ENCODE measurements at regions not wholly inside any gene's neighbourhood (a gene's known extent, or its start where the extent isn't known, plus 50 kb on each side); places are given as distances from the start of the nearest gene placed in this dataset.

DNA sequence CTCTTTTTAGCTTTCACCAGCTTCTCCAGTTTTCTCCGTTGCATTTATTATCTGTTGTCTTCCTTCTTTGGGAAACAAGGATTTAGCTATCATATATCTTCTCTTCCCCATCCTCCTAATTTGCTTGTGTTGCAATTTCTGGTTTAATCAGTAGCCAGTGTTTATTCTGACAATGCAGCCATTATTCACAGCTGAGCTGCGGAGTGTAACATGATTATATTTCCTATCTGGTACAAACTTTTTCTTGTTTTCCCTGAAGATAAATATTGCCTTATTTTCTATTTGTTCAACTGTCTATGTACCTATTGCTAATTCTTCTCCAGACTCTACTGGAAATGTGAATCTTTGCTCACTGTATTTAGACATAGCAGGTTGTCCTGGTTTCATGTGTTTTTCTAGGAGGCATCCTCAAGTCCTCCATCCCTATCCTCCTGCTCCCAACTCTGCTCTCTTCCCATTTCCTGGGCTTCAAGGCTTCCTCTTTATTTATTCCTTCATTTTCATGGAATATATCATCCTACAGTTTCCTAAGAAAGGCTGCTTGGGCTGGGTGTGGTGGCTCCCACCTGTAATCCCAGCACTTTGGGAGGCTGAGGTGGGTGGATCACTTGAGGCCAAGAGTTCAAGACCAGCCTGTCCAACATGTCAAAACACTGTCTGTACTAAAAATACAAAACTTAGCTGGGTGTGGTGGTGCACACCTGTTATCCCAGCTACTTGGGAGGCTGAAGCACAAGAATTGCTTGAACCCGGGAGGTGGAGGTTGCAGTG, 72.4 kb upstream of the KDM7A start:
- peaks cover 4% of the 10 kb centered on the region for H4K20me1 ChIP-seq (ENCODE audit: insufficient read depth, low read length)
- TF ChIP-seq, protein P1, sequence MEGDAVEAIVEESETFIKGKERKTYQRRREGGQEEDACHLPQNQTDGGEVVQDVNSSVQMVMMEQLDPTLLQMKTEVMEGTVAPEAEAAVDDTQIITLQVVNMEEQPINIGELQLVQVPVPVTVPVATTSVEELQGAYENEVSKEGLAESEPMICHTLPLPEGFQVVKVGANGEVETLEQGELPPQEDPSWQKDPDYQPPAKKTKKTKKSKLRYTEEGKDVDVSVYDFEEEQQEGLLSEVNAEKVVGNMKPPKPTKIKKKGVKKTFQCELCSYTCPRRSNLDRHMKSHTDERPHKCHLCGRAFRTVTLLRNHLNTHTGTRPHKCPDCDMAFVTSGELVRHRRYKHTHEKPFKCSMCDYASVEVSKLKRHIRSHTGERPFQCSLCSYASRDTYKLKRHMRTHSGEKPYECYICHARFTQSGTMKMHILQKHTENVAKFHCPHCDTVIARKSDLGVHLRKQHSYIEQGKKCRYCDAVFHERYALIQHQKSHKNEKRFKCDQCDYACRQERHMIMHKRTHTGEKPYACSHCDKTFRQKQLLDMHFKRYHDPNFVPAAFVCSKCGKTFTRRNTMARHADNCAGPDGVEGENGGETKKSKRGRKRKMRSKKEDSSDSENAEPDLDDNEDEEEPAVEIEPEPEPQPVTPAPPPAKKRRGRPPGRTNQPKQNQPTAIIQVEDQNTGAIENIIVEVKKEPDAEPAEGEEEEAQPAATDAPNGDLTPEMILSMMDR (IDR thresholded peaks at IDR 0.05; ENCODE audit: insufficient read depth, low read depth, low read length): no peak
- no peak for TF ChIP-seq EZH2 (IDR thresholded peaks at IDR 0.05; ENCODE audit: insufficient read depth, low read length)
- no peak overlapping the region for H2AFZ ChIP-seq (ENCODE audit: low read depth, low read length)
- Mint-ChIP-seq H3K27me3 (ENCODE audit: low read depth, unreplicated experiment) (peaks cover 5% of the 10 kb centered on the region), H3K4me3 (ENCODE audit: unreplicated experiment) (no peak overlapping the region), H3K9me3 (ENCODE audit: unreplicated experiment) (peaks cover 3% of the 10 kb centered on the region), H3K4me1 (ENCODE audit: low read depth, unreplicated experiment) (peaks cover 12% of the 10 kb centered on the region), H3K36me3 (ENCODE audit: low read depth, unreplicated experiment) (peaks cover 2% of the 10 kb centered on the region), H3K27ac (ENCODE audit: unreplicated experiment) (no peak overlapping the region)
- no peak overlapping the region for H3K4me3 ChIP-seq (ENCODE audit: insufficient read depth, low read depth, low read length)
- no peak overlapping the region for H3K27ac ChIP-seq (ENCODE audit: low read depth, low read length)
- peaks cover 12% of the 10 kb centered on the region for H3K4me1 ChIP-seq (ENCODE audit: insufficient read depth, low read length)
- no peak overlapping the region for H3K4me2 ChIP-seq (ENCODE audit: low read length)
- H3K9ac ChIP-seq (ENCODE audit: low read length): no peak overlapping the region
- H3K79me2 ChIP-seq (ENCODE audit: insufficient read depth, low read length): no peaks in the 10 kb centered on the region
- peaks cover 16% of the 10 kb centered on the region for H3K27me3 ChIP-seq (ENCODE audit: insufficient read depth, low read length)
- no peaks in the 10 kb centered on the region for H3K36me3 ChIP-seq (ENCODE audit: insufficient read depth, low read length)
- FAIRE-seq: no peak
- H3K9me3 ChIP-seq (ENCODE audit: insufficient read depth, low read depth, low read length): no peaks in the 10 kb centered on the region
- no peak for DNase-seq (ENCODE audit: low read depth)

DNA sequence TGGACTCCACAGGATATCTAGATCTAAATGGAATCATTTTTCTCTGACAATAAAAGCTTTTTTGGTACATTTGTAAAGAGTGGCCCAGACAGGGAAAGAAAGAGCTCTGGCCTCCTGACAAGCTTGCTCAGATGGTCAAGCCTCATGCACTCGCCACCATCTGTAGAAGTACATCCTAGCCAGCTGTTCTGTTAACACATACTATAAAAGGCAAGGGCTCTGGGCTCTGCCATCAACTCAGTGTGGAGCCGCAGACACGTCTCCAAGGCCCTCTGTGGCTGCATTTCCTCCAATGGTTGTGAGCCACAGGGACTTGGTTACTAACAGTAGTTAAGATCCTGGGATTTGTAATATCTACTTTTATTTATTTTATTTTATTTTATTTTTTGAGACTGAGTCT, 70.8 kb upstream of the KDM7A start:
- no peak overlapping the region for H3K9ac ChIP-seq (ENCODE audit: low read length)
- peaks cover 3% of the 10 kb centered on the region for H3K9me3 Mint-ChIP-seq (ENCODE audit: unreplicated experiment)

More for the DNA sequence above, 70.8 kb upstream of the KDM7A start:
- H3K4me2 ChIP-seq (ENCODE audit: low read length): no peak overlapping the region
- H3K36me3 ChIP-seq (ENCODE audit: insufficient read depth, low read length): no peaks in the 10 kb centered on the region
- no peak for DNase-seq (ENCODE audit: low read depth)
- no peak overlapping the region for H3K4me3 Mint-ChIP-seq (ENCODE audit: unreplicated experiment)
- TF ChIP-seq, protein P1 (IDR thresholded peaks at IDR 0.05; ENCODE audit: insufficient read depth, low read depth, low read length): no peak
- no peak for TF ChIP-seq EZH2 (IDR thresholded peaks at IDR 0.05; ENCODE audit: insufficient read depth, low read length)
- H3K4me1 Mint-ChIP-seq (ENCODE audit: low read depth, unreplicated experiment): no peaks in the 10 kb centered on the region
- no peak overlapping the region for H3K27ac Mint-ChIP-seq (ENCODE audit: unreplicated experiment)
- H3K27me3 Mint-ChIP-seq (ENCODE audit: low read depth, unreplicated experiment): peaks cover 7% of the 10 kb centered on the region
- no peaks in the 10 kb centered on the region for H3K79me2 ChIP-seq (ENCODE audit: insufficient read depth, low read length)
- H4K20me1 ChIP-seq (ENCODE audit: insufficient read depth, low read length): no peaks in the 10 kb centered on the region
- no peak for FAIRE-seq
- H3K27me3 ChIP-seq (ENCODE audit: insufficient read depth, low read length): peaks cover 16% of the 10 kb centered on the region
- no peak overlapping the region for H3K27ac ChIP-seq (ENCODE audit: low read depth, low read length)
- H3K9me3 ChIP-seq (ENCODE audit: insufficient read depth, low read depth, low read length): no peaks in the 10 kb centered on the region
- H3K36me3 Mint-ChIP-seq (ENCODE audit: low read depth, unreplicated experiment): peaks cover 2% of the 10 kb centered on the region
- peaks cover under 1% of the 10 kb centered on the region for H3K4me1 ChIP-seq (ENCODE audit: insufficient read depth, low read length)
- no peak overlapping the region for H3K4me3 ChIP-seq (ENCODE audit: insufficient read depth, low read depth, low read length)
- H2AFZ ChIP-seq (ENCODE audit: low read depth, low read length): no peak overlapping the region

All from astrocyte (in vitro differentiated cells and primary cell).